Upper lobe of left lung (tissue), 4 donors: ENCODE measurements at regions not wholly inside any gene's neighbourhood (a gene's known extent, or its start where the extent isn't known, plus 50 kb on each side); places are given as distances from the start of the nearest gene placed in this dataset.

ENCODE experiments used
- EP300 ChIP-seq, 4 donors: sonication (generic); formaldehyde crosslinking; IDR thresholded peaks; one replicate each; pipeline ENCODE4 v1.5.1; 2017; ENCODE audit warnings: antibody characterized with exemption in 4 of 4, control low read depth in 2 of 4
- POLR2A ChIP-seq, 4 donors: fragments of 450-650 bp; IDR thresholded peaks; one replicate each; pipeline ENCODE4 v1.5.1; 2016 to 2017; ENCODE audit warnings: antibody characterized with exemption in 4 of 4, mild to moderate bottlenecking in 2 of 4
- TF ChIP-seq, protein P1 (sequence below), 6 experiments: fragments of 450-650 bp in 4 of 6; fragments of 200-600 bp in 2 of 6; sonication (generic) in 2 of 6; IDR thresholded peaks; one replicate each; pipeline ENCODE4 v1.5.1; 2016 to 2019; ENCODE audit warnings: antibody characterized with exemption in 6 of 6

GRCh38 chr19:28472843-28473242 lies 740.1 kb downstream of the UQCRFS1 start:
- TF ChIP-seq POLR2A (IDR thresholded peaks at IDR 0.05) = no peak
- TF ChIP-seq, protein P1, sequence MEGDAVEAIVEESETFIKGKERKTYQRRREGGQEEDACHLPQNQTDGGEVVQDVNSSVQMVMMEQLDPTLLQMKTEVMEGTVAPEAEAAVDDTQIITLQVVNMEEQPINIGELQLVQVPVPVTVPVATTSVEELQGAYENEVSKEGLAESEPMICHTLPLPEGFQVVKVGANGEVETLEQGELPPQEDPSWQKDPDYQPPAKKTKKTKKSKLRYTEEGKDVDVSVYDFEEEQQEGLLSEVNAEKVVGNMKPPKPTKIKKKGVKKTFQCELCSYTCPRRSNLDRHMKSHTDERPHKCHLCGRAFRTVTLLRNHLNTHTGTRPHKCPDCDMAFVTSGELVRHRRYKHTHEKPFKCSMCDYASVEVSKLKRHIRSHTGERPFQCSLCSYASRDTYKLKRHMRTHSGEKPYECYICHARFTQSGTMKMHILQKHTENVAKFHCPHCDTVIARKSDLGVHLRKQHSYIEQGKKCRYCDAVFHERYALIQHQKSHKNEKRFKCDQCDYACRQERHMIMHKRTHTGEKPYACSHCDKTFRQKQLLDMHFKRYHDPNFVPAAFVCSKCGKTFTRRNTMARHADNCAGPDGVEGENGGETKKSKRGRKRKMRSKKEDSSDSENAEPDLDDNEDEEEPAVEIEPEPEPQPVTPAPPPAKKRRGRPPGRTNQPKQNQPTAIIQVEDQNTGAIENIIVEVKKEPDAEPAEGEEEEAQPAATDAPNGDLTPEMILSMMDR (IDR thresholded peaks at IDR 0.05) = no peak
- TF ChIP-seq EP300 (IDR thresholded peaks at IDR 0.05) = no peak
